Spleen (tissue), 11 donors: ENCODE measurements at regions not wholly inside any gene's neighbourhood (a gene's known extent, or its start where the extent isn't known, plus 50 kb on each side); places are given as distances from the start of the nearest gene placed in this dataset.

Experiments
- DNase-seq: peaks from one replicate; pipeline ENCODE4 v3.0.0-alpha.2; 2020
- H3K27ac ChIP-seq, 8 donors: fragments of 200-600 bp; sonication (generic) in 7 of 8; 1 replicate in 4 of 8; 2 replicates in 4 of 8; pipeline versions ENCODE4 v1.5.0 to v1.8.0; 2016 to 2021; ENCODE audit warnings: inconsistent platforms in 4 of 8, mild to moderate bottlenecking in 4 of 8, moderate library complexity in 1 of 8
- H3K27me3 ChIP-seq, 7 donors: fragments of 200-600 bp; sonication (generic) in 6 of 7; replicated peaks in 1 of 7; 1 replicate in 4 of 7; 2 replicates in 3 of 7; pipeline versions ENCODE4 v1.5.0 to v1.8.0; 2016 to 2021; ENCODE audit warnings: inconsistent platforms in 3 of 7, mild to moderate bottlenecking in 1 of 7
- H3K36me3 ChIP-seq, 6 donors: fragments of 200-600 bp; sonication (generic) in 5 of 6; 1 replicate in 4 of 6; 2 replicates in 2 of 6; pipeline versions ENCODE4 v1.5.0 to v1.8.0; 2016 to 2021; ENCODE audit warnings: inconsistent platforms in 2 of 6
- H3K4me1 ChIP-seq, 6 donors: fragments of 200-600 bp; sonication (generic) in 5 of 6; 1 replicate in 3 of 6; 2 replicates in 3 of 6; pipeline versions ENCODE4 v1.5.0 to v1.8.0; 2016 to 2021; ENCODE audit warnings: inconsistent platforms in 3 of 6
- H3K4me3 ChIP-seq, 8 donors: fragments of 200-600 bp; sonication (generic) in 7 of 8; 1 replicate in 4 of 8; 2 replicates in 4 of 8; pipeline versions ENCODE4 v1.5.0 to v1.8.0; 2016 to 2021; ENCODE audit warnings: inconsistent platforms in 4 of 8, mild to moderate bottlenecking in 4 of 8, moderate library complexity in 2 of 8
- H3K9me3 ChIP-seq, 8 donors: fragments of 200-600 bp; sonication (generic) in 7 of 8; 1 replicate in 4 of 8; 2 replicates in 4 of 8; pipeline versions ENCODE4 v1.5.0 to v1.8.0; 2016 to 2021; ENCODE audit warnings: inconsistent platforms in 4 of 8
- POLR2A ChIP-seq, 3 donors: fragments of 450-650 bp; IDR thresholded peaks; one replicate each; pipeline ENCODE4 v1.5.1; 2017; ENCODE audit warnings: antibody characterized with exemption in 3 of 3, mild to moderate bottlenecking in 1 of 3
- POLR2AphosphoS5 ChIP-seq, 3 donors: sonication (generic); formaldehyde crosslinking; IDR thresholded peaks; one replicate each; pipeline ENCODE4 v1.5.1; 2017; ENCODE audit warnings: antibody characterized with exemption in 3 of 3
- WGBS, 5 donors: extraction: QIAGEN DNeasy Blood & Tissue Kit in 3 of 5; methylation state at CpG; one replicate each; pipeline versions ENCODE4 v1.1.5 to v1.1.7; 2013 to 2018; 5-methylcytosine and 5-hydroxymethylcytosine counted together
- intact Hi-C: fragments of 100-400 bp; cut with DNase I; formaldehyde crosslinking; loops from one replicate; pipeline ENCODE4 v1.15.0; 2023; ENCODE audit warnings: low total_unique reads
- TF ChIP-seq, protein P1 (sequence below), 11 experiments: fragments of 200-600 bp in 7 of 11; fragments of 450-650 bp in 4 of 11; sonication (generic) in 4 of 11; IDR thresholded peaks in 8 of 11; conservative IDR thresholded peaks in 3 of 11; 1 replicate in 7 of 11; 2 replicates in 4 of 11; pipeline versions ENCODE4 v1.4.0 to v1.8.0; 2016 to 2021; ENCODE audit warnings: antibody characterized with exemption in 11 of 11, inconsistent platforms in 4 of 11, mild to moderate bottlenecking in 1 of 11
- donor health status: healthy with polysubstance abuse.
- donor health status: DM: no; HTN: no; CAD: no; lungs with moderate emphysema.
- donor health status: DM: no; HTN: no; CAD: no.
- donor health status: Bipolar disorder and iron deficiency.
- donor health status: healthy.
- donor health status: DM: no; HTN: no; CAD: no.
- donor health status: DM: yes; HTN: yes; CAD: no.

DNA sequence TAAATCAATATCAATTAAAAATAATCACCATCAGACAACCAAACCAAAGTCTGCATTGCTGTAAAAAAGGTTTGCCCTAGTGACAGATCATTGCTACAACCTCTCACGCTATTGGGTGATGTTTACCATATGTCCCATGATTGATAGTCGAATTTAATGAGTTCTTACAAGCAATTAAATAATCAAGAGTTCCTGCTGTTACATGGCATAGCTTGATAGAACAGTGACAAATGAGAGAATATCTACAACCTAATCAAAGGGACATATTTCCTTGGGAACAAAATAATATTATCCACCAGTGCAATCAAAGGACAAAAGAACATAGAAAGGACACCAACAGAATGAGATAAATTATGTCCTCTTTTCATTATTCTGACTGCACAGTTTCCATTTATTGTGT is 387.4 kb downstream of the ETV1 start:
- WGBS, 5 donors: 40 to 72% (median 55%) methylated on average over 2 of the region's 2 CpGs
- Histone ChIP-seq H3K4me3 (no peak overlapping the region), H3K36me3 (no peaks in the 10 kb centered on the region), H3K9me3 (peaks cover 0 to 4% (median 0%) of the 10 kb centered on the region in 8 donors), H3K4me1 (no peaks in the 10 kb centered on the region), H3K27me3 (no peaks in the 10 kb centered on the region), H3K27ac (no peak overlapping the region)
- no peak for TF ChIP-seq POLR2AphosphoS5 (IDR thresholded peaks at IDR 0.05)
- TF ChIP-seq, protein P1, sequence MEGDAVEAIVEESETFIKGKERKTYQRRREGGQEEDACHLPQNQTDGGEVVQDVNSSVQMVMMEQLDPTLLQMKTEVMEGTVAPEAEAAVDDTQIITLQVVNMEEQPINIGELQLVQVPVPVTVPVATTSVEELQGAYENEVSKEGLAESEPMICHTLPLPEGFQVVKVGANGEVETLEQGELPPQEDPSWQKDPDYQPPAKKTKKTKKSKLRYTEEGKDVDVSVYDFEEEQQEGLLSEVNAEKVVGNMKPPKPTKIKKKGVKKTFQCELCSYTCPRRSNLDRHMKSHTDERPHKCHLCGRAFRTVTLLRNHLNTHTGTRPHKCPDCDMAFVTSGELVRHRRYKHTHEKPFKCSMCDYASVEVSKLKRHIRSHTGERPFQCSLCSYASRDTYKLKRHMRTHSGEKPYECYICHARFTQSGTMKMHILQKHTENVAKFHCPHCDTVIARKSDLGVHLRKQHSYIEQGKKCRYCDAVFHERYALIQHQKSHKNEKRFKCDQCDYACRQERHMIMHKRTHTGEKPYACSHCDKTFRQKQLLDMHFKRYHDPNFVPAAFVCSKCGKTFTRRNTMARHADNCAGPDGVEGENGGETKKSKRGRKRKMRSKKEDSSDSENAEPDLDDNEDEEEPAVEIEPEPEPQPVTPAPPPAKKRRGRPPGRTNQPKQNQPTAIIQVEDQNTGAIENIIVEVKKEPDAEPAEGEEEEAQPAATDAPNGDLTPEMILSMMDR (IDR thresholded peaks at IDR 0.05 in 8 of 11, conservative IDR thresholded peaks at IDR 0.05 in 3 of 11): no peak
- no peak for TF ChIP-seq POLR2A (IDR thresholded peaks at IDR 0.05)
- DNase-seq: no peak
- intact Hi-C loops: no loop called here

DNA sequence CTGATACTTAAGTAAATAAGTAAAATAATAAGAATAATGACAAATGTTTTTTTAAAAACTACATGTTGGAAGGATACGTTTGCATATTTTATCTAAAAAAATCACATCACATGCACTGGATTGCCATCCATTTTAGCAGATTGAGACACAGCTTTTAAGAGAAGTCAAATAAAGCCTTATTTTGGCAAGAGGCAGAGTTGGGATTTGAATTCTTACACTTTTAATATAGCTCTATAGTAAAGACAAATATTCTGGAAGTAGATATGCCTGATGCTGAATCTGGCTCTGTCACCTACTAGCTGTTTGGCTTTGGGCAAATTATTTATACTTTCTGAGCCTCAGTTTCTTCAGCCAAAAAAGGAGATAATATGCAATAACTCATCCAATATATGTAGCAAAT is 386.4 kb downstream of the ETV1 start:
- intact Hi-C loops: no loop called here
- no peak overlapping the region for H3K4me3 ChIP-seq
- H3K9me3 ChIP-seq: peaks cover 0 to 14% (median 3%) of the 10 kb centered on the region in 8 donors
- DNase-seq: no peak
- no peak overlapping the region for H3K27ac ChIP-seq
- no peaks in the 10 kb centered on the region for H3K27me3 ChIP-seq
- H3K36me3 ChIP-seq: no peaks in the 10 kb centered on the region
- WGBS, 5 donors: 71 to 90% (median 85%) methylated on average over 1 of the region's 1 CpG
- H3K4me1 ChIP-seq: no peaks in the 10 kb centered on the region
- TF ChIP-seq, protein P1 (IDR thresholded peaks at IDR 0.05 in 8 of 11, conservative IDR thresholded peaks at IDR 0.05 in 3 of 11): no peak
- no peak for TF ChIP-seq POLR2A (IDR thresholded peaks at IDR 0.05)

DNA sequence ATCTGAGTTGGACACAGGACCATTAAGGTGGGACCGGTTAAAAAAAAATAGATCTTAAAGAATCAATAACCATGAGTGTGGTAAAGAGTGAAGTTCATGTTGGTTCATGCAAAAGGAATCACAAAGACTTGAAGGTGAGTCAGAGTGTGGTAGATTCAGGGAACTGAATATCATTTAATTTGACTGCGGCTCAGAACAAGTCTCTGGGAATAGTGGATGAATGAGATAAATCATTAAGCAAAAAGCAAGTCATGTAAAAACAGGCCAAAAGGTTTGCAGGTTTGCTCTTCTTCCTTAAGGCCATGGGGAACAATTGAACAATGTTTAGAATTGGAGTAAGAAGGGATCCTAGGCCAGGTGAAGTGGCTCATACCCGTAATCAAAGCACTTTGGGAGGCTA is 385.8 kb downstream of the ETV1 start:
- no peaks in the 10 kb centered on the region for H3K4me1 ChIP-seq
- intact Hi-C loops: no loop called here
- H3K27me3 ChIP-seq: no peaks in the 10 kb centered on the region
- H3K27ac ChIP-seq: no peak overlapping the region
- H3K9me3 ChIP-seq: peaks cover 0 to 15% (median 3%) of the 10 kb centered on the region in 8 donors
- H3K4me3 ChIP-seq: no peak overlapping the region
- 73 to 83% (median 78%) methylated on average over 3 of the region's 3 CpGs for WGBS, 5 donors
- no peak for TF ChIP-seq POLR2AphosphoS5 (IDR thresholded peaks at IDR 0.05)
- TF ChIP-seq POLR2A (IDR thresholded peaks at IDR 0.05): no peak
- DNase-seq: no peak
- no peaks in the 10 kb centered on the region for H3K36me3 ChIP-seq

DNA sequence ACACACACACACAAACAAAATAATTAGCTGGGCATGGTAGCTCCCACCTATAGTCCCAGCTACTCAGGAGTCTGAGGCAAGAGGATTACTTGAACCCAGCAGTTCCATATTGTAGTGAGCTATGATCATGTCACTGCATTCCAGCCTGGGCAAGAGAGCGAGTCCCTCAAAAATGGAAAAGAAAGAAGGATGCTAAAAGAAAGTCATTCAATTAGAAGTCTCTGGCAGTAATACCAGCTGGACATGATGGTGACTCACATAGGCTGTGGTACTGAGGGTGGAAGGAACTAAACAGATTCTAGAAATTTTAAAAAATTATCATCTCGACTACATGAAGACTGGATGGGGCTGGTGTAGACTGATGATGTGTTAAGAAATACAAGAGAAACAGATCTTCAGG is 385.3 kb downstream of the ETV1 start:
- H3K27me3 ChIP-seq: no peaks in the 10 kb centered on the region
- no peak overlapping the region for H3K27ac ChIP-seq
- no peak for DNase-seq
- H3K4me3 ChIP-seq: no peak overlapping the region
- intact Hi-C loops: no loop called here
- no peaks in the 10 kb centered on the region for H3K4me1 ChIP-seq
- 87 to 97% (median 89%) methylated on average over 2 of the region's 2 CpGs for WGBS, 5 donors
- TF ChIP-seq, protein P1 (IDR thresholded peaks at IDR 0.05 in 8 of 11, conservative IDR thresholded peaks at IDR 0.05 in 3 of 11): no peak
- no peak for TF ChIP-seq POLR2AphosphoS5 (IDR thresholded peaks at IDR 0.05)
- TF ChIP-seq POLR2A (IDR thresholded peaks at IDR 0.05): no peak
- peaks cover 0 to 18% (median 3%) of the 10 kb centered on the region in 8 donors for H3K9me3 ChIP-seq
- H3K36me3 ChIP-seq: no peaks in the 10 kb centered on the region

DNA sequence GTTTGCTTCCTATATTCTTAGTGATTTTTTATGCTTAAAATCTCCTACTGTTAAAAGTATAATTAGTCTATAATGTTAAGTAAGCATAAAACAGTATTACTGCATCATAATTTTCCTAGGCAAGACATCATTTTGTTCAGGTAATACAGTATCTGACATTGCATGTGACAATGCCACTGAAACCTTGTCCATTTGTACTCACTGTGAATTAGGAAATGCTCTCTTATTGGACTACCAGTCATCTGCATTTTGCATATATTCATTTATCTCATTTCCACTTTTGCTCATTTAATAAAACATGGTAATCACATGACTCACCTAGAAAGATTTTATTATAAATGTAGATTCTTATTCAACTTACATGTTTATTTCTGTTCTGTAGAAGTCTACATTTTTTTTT is 379.1 kb downstream of the ETV1 start:
- no peaks in the 10 kb centered on the region for H3K27me3 ChIP-seq
- H3K36me3 ChIP-seq: no peaks in the 10 kb centered on the region
- H3K4me3 ChIP-seq: no peak overlapping the region
- intact Hi-C loops: no loop called here
- H3K4me1 ChIP-seq: no peaks in the 10 kb centered on the region
- no peak for DNase-seq
- H3K27ac ChIP-seq: no peak overlapping the region
- TF ChIP-seq POLR2AphosphoS5 (IDR thresholded peaks at IDR 0.05) (no peak), POLR2A (IDR thresholded peaks at IDR 0.05) (no peak)
- TF ChIP-seq, protein P1 (IDR thresholded peaks at IDR 0.05 in 8 of 11, conservative IDR thresholded peaks at IDR 0.05 in 3 of 11): no peak
- peaks cover 0 to 18% (median 3%) of the 10 kb centered on the region in 8 donors for H3K9me3 ChIP-seq
